Ammon's horn (tissue), 1 donor: ENCODE measurements at regions not wholly inside any gene's neighbourhood (a gene's known extent, or its start where the extent isn't known, plus 50 kb on each side); places are given as distances from the start of the nearest gene placed in this dataset.

Experiments used
- DNase-seq: peaks from one replicate; pipeline ENCODE4 v3.0.0-alpha.2; 2016; ENCODE audit warnings: low spot score

DNA sequence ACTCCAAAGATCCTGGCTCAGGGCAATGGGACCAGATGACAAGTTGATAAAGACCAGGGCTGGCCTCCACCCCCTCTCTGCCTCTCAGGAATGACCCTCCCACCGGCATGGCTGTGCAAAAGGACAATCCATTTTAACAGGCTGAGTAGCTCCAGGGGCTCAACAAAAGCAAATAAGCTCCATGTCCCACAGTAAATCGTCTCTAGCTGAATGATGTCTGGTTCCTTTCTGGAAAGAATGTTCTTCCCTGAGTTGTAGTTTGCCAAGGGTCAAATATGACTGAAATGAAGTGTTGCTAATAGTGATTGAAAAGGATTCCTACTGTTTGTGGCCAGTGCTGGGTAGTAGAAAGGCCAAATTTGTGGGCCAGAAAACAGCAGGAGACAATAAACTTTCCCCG is 434.4 kb upstream of the ETAA1 start:
- DNase-seq = no peak

DNA sequence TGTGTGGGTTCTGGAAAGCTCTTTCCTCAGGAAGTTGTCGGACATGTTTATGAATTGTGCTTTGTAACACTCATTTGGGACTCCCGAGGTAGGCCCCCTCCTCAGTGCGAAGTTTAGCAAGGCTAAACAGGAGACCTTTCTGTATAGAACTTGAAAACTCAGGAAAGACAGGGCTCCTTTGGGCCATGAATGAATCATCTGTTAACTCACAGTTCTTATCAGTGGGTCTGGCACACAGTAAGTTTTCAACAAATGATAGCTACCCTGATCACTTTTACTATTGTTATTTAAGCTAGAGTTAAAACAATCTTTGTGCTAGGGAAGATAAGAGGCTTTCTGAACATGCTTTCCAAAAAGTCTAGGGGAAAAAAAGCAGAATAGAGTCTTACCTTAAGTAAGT is 430.5 kb upstream of the ETAA1 start:
- DNase-seq = no peak

DNA sequence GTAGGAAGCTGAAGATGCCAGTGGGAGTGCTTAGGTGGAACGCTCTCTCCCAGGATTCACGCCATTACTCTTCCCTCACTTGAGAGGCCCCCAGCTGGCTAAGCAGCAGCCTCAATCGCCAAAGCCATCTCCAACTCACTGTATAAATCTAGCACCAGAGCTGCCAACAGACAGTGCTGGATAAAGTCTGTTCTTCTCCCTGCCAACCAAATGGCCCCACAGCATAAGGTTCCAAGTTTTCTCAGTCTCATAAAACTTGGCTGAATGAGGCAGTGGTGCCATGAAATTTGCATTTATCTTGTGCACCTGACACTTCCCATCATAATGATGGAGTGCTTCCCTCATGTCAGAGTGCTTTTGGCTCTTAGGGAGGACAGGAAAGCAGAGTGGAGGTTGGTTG is 428.2 kb upstream of the ETAA1 start:
- DNase-seq = no peak

DNA sequence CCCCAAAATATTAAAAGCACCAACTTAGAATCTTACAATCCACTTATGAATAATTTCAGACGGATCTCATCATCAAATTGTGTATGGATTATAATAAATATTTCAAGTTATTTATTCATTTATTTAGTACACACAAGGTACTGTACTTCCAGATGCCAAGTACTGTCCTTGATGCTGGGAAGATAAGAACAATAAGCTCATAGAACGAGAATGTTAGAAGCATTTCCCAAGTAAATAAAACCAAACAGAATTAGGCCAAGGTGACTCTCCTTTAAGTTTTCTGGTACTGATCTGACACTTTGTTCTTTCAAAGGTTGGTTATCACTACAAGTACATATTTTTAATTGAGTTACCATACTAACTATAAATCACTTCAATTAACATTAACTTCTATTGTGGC is 416.1 kb upstream of the ETAA1 start:
- DNase-seq = no peak

DNA sequence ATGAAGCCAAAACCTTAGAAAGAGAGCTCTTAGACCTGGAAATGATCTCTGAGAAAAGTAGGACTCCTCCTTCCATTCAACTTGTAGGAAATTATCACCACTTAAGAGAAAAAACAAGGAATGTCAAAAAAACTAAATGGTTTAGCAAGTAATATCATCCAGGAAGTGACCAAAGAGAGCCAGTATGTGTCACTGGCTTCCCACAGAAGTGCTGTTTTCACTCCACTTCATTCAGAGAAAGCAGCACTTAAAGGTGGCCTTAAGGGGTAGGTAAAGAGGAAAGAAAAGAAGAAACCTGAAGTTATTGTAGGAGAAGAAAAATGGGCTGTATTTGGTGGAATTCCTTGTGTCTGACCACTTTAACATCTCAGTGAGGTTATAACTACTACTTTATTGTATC is 414.4 kb upstream of the ETAA1 start:
- DNase-seq = no peak

- DNase-seq = no peak
These were observed 412.3 kb upstream of the ETAA1 start for GRCh38 chr2:66984864-66985263.

DNA sequence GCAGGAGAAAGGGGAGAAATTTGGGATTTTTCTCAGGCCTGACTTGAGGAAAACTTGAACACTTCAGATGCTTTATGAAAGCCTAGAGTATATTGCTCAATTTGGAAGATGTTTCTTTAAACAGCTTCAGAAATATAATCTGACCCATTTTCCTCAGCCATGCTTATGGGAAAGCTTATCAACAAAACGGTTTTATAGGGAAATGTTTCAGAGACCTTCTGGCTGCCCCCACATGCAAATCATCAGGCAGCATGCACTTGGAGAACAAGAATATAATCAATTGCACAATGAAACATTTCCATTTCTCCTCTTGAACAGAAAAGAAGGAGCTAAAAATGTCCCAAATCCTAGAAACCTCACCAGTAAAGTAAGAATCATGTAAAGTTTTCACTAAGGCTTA is 411.2 kb upstream of the ETAA1 start:
- no peak for DNase-seq

GRCh38 chr2:66987733-66988132 is 409.4 kb upstream of the ETAA1 start:
- no peak for DNase-seq

DNA sequence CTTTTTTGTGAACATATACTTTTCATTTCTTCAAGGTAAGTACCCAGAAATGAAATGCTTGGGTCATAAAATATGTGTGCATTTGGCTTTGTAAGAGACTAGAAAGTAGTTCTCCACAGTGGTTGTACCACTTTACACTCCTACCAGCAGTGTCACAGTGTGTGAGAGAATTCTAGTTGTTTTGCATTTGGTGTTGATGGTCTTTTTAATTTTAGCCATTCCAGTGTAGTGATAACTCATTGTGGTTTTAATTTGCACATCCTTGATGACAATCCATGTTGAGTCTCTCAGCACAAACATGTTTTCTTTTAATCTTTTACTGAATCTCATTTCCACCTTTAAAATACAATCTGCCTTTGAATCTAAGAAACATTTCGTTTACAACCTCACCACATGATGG is 402.5 kb upstream of the ETAA1 start:
- DNase-seq = no peak

GRCh38 chr2:66995636-66996035 is 401.5 kb upstream of the ETAA1 start:
- no peak for DNase-seq

- DNase-seq = no peak
These were observed 394.3 kb upstream of the ETAA1 start for GRCh38 chr2:67002618-67003371.

- DNase-seq = no peak
These were observed 390.7 kb upstream of the ETAA1 start for GRCh38 chr2:67006373-67006960.

- no peak for DNase-seq
These were observed 389.0 kb upstream of the ETAA1 start for GRCh38 chr2:67008155-67008554.

- no peak for DNase-seq
These were observed 385.0 kb upstream of the ETAA1 start for GRCh38 chr2:67012165-67012564.

DNA sequence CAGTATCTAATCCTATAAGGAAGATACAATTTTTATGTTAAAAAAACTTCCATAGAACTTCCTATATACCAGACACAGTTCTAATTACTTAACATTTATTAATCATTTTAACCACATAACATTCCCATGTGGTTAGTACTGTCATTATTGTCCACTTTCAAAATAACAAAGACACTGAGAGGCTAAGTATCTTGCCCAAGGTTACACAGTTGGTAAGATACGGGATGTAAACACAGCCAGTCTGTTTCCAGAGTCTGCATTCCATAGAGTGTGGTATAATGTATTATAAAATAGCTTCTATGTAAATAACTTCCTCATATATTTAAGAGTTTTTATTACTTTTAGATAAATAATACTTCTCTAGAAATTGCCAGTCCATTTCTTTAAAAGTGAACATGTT is 383.3 kb upstream of the ETAA1 start:
- no peak for DNase-seq

GRCh38 chr2:67015681-67016080 is 381.5 kb upstream of the ETAA1 start:
- no peak for DNase-seq

- DNase-seq = no peak
These were observed 378.8 kb upstream of the ETAA1 start for GRCh38 chr2:67018301-67018700.

GRCh38 chr2:67032076-67032475 is 365.1 kb upstream of the ETAA1 start:
- DNase-seq = no peak

DNA sequence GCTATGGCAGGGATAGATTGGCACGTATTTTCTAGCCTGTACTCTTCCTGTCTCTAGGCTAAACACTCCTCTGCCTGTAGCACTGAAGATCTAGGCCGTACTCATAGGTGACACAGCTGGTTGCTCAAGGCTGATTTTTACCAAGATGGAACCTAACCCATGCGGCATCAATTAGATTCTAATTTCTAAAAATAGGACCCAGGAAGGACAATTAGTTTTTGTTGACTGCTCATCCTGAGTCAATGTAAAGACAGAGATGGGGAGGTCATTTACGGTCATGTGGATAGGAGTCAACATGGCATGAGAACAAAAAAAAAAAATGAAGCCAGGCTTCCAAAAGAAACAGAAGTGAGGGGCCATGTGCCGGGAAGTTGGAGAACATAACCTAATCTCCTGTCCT is 360.7 kb upstream of the ETAA1 start:
- DNase-seq = no peak

DNA sequence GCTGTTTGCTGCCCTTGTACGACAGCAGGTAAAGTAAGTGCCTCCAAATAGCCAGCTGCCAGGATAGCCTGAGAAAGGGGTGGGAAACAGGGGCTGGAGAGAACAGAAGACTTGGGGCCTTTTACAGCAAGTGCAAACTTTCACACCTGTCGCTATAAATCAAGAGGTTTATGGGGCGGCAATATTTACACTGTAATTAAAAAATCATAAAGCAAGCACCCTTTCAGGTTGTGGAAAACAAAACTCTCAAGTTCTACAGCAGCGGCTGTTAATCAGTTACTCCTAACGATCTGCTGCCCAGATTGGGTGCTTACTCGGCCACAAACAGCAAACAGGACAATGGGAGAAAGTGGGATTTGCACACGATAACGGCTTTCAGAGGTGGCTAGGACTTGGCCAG is 359.5 kb upstream of the ETAA1 start:
- DNase-seq = no peak

GRCh38 chr2:67038195-67038594 is 358.9 kb upstream of the ETAA1 start:
- DNase-seq = no peak

DNA sequence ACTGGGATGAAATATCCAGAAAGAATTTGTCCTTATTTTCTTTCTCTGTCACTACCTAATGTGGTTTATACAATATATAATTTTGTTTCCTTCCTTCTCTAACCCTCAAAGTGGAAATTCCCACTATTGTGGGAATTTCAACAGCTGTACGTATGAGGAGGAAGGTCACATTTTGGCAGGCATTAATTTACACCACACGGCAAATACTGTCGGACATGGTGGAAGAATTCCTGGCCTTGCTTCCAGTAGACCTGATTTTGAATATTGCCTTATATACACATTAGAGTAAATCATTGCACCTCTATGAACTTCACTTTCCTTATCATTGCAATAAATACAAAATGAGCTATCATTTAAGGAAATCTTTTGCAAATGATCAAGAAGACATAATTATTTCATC is 358.1 kb upstream of the ETAA1 start:
- no peak for DNase-seq

DNA sequence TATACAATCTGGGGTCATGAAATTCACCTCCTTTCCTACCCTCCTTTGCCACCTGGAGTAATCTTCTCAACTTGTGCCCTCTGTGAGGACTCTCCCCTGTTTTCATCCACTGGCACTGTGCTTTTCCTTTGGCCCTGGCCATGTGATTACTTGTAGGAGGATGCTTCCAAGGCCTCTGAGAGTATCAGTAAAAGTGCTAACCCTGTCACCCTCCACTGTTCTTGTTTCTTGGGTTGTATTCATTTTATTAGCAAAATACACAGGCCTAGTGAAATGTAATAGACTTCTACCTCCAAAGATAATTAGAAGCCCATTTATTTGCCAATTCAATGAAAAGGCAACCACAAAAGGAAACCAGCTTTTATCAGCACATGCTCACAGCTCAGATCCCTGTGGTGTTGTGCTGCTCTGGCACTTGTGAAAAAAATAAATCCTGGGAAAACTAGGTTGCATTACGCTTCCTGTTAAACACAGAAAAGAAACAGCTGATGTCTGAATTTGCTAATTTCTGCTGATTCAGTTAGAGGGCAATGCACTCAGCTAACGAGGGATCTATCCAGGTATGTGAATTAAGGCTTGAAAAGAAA is 357.5 kb upstream of the ETAA1 start:
- DNase-seq = no peak

DNA sequence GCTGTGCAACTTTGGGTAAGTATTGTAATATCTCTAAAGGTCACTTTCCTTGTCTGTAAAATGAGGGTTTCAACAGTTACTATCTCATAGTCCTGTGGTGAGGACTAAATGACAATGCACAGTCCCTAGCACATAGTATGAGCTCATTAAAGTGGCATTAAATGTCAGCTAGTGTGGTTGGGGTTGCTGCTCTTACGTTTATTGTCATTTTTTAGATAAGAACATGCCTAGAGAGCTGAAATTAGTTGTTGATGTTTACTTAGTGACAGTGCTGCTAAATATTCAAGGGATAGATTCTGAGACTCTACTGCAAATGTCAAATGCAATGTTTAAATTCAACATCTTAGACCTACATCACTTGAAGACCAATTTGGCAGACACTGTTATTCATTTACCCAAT is 356.1 kb upstream of the ETAA1 start:
- DNase-seq = no peak
